ENCODE measurements at regions not wholly inside any gene's neighbourhood (a gene's known extent, or its start where the extent isn't known, plus 50 kb on each side); places are given as distances from the start of the nearest gene placed in this dataset.

- no peaks in the 10 kb centered on the region for H3K36me3 ChIP-seq (ENCODE audit: control insufficient read depth in 4 of 4, insufficient read depth in 3 of 4, low read depth in 1 of 4, low read length in 3 of 4)
- H3K9ac ChIP-seq (ENCODE audit: low read depth in 1 of 2, low read length in 2 of 2): no peak overlapping the region
- no peaks in the 10 kb centered on the region for H3K4me1 ChIP-seq (ENCODE audit: control insufficient read depth in 4 of 4, insufficient read depth in 4 of 4, low read length in 3 of 4)
- no peak overlapping the region for H3K27ac ChIP-seq (ENCODE audit: low read depth in 1 of 2, low read length in 2 of 2)
- 66% methylated on average over 3 of the region's 3 CpGs for WGBS
- no peak overlapping the region for H3K4me3 ChIP-seq (ENCODE audit: low read depth in 1 of 3, low read length in 3 of 3)
- TF ChIP-seq FOXA1 (IDR thresholded peaks at IDR 0.05) (no peak), RXRA (IDR thresholded peaks at IDR 0.05) (no peak), RAD21 (IDR thresholded peaks at IDR 0.05) (no peak)
- peaks cover 0 to 5% (median 0%) of the 10 kb centered on the region in 4 donors for H3K27me3 ChIP-seq (ENCODE audit: control insufficient read depth in 4 of 4, insufficient read depth in 4 of 4, low read length in 3 of 4)
- H3K9me3 ChIP-seq (ENCODE audit: control insufficient read depth in 4 of 4, low read length in 3 of 4): no peaks in the 10 kb centered on the region
- DNase-seq (ENCODE audit: low spot score): no peak
Measured at GRCh38 chr1:110779636-110780035, 93.3 kb upstream of the CD53 start.

GRCh38 chr1:110778821-110779220 lies 94.1 kb upstream of the CD53 start:
- Histone ChIP-seq H3K4me1 (ENCODE audit: control insufficient read depth in 4 of 4, insufficient read depth in 4 of 4, low read length in 3 of 4) (no peaks in the 10 kb centered on the region), H3K27ac (ENCODE audit: low read depth in 1 of 2, low read length in 2 of 2) (no peak overlapping the region), H3K36me3 (ENCODE audit: control insufficient read depth in 4 of 4, insufficient read depth in 3 of 4, low read depth in 1 of 4, low read length in 3 of 4) (no peaks in the 10 kb centered on the region), H3K9ac (ENCODE audit: low read depth in 1 of 2, low read length in 2 of 2) (no peak overlapping the region), H3K4me3 (ENCODE audit: low read depth in 1 of 3, low read length in 3 of 3) (no peak overlapping the region), H3K9me3 (ENCODE audit: control insufficient read depth in 4 of 4, low read length in 3 of 4) (no peaks in the 10 kb centered on the region), H3K27me3 (ENCODE audit: control insufficient read depth in 4 of 4, insufficient read depth in 4 of 4, low read length in 3 of 4) (peaks cover 0 to 4% (median 0%) of the 10 kb centered on the region in 4 donors)
- WGBS: 37% methylated on average over 1 of the region's 1 CpG
- TF ChIP-seq JUND (IDR thresholded peaks at IDR 0.05) (no peak), ZBTB33 (IDR thresholded peaks at IDR 0.05) (no peak), GABPA (IDR thresholded peaks at IDR 0.05 in 1 of 2, conservative IDR thresholded peaks at IDR 0.05 in 1 of 2) (no peak)
- DNase-seq (ENCODE audit: low spot score): no peak

- Histone ChIP-seq H3K36me3 (ENCODE audit: control insufficient read depth in 4 of 4, insufficient read depth in 3 of 4, low read depth in 1 of 4, low read length in 3 of 4) (no peaks in the 10 kb centered on the region), H3K4me1 (ENCODE audit: control insufficient read depth in 4 of 4, insufficient read depth in 4 of 4, low read length in 3 of 4) (no peaks in the 10 kb centered on the region), H3K9me3 (ENCODE audit: control insufficient read depth in 4 of 4, low read length in 3 of 4) (no peaks in the 10 kb centered on the region), H3K4me3 (ENCODE audit: low read depth in 1 of 3, low read length in 3 of 3) (no peak overlapping the region), H3K27me3 (ENCODE audit: control insufficient read depth in 4 of 4, insufficient read depth in 4 of 4, low read length in 3 of 4) (peaks cover 0 to 3% (median 0%) of the 10 kb centered on the region in 4 donors), H3K27ac (ENCODE audit: low read depth in 1 of 2, low read length in 2 of 2) (no peak overlapping the region), H3K9ac (ENCODE audit: low read depth in 1 of 2, low read length in 2 of 2) (no peak overlapping the region)
- WGBS: 69% methylated on average over 4 of the region's 4 CpGs
- DNase-seq (ENCODE audit: low spot score): no peak
- TF ChIP-seq CTCF (IDR thresholded peaks at IDR 0.05; ENCODE audit: low read depth, low read length, missing input control): no peak
- no peak for TF ChIP-seq NR2F2 (IDR thresholded peaks at IDR 0.05)
- no peak for TF ChIP-seq REST (IDR thresholded peaks at IDR 0.05)
- no peak for TF ChIP-seq EGR1 (IDR thresholded peaks at IDR 0.05; ENCODE audit: low read depth in 2 of 2)
- no peak for TF ChIP-seq MAX (IDR thresholded peaks at IDR 0.05)
- no peak for TF ChIP-seq TAF1 (conservative IDR thresholded peaks at IDR 0.05)
Measured at GRCh38 chr1:110777228-110777627, 95.7 kb upstream of the CD53 start.

Measured in liver (tissue), 8 donors.